ENCODE measurements at regions not wholly inside any gene's neighbourhood (a gene's known extent, or its start where the extent isn't known, plus 50 kb on each side); places are given as distances from the start of the nearest gene placed in this dataset.

GRCh38 chr17:70675070-70675590 lies 505.8 kb downstream of the KCNJ2 start (continued):
- TF ChIP-seq CHD7 (IDR thresholded peaks at IDR 0.05; ENCODE audit: insufficient replicate concordance, low read length) (no peak), ATF2 (IDR thresholded peaks at IDR 0.05; ENCODE audit: low read length) (no peak), SIX5 (IDR thresholded peaks at IDR 0.05; ENCODE audit: low read depth, low read length) (no peak), RFX5 (IDR thresholded peaks at IDR 0.05; ENCODE audit: borderline replicate concordance, low read depth, low read length) (no peak), POLR2AphosphoS5 (IDR thresholded peaks at IDR 0.05; ENCODE audit: low read depth, low read length) (no peak)
